ENCODE measurements at regions not wholly inside any gene's neighbourhood (a gene's known extent, or its start where the extent isn't known, plus 50 kb on each side); places are given as distances from the start of the nearest gene placed in this dataset.

DNA sequence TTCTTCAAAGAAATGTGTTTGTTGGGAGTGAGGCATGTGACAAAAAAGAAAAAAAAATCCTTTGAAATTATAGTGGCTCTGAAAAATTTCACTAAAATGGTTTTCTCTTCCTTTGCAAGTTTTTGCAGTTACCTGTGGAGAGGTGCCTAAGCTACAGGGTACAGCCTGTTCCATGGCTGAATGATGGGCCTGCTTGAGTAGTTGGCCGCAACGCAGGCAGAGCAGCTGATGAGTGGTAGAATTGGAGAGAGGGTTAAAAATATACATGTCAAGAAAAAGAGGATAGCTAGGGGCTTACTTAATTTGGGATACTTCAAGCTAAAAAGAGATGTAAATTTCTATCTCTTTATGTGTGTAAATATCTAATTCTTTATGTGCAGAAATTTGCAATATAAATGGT lies 629.1 kb upstream of the SLC10A2 start:
- Histone ChIP-seq H3K4me1 (ENCODE audit: control insufficient read depth, insufficient read depth, low read length) (no peaks in the 10 kb centered on the region), H3K27me3 (ENCODE audit: control insufficient read depth, insufficient read depth, low read length) (no peaks in the 10 kb centered on the region), H3K9ac (ENCODE audit: low read depth, low read length) (no peak overlapping the region), H3K36me3 (ENCODE audit: insufficient read depth, low read length) (no peaks in the 10 kb centered on the region), H3K4me3 (ENCODE audit: low read length) (no peak overlapping the region), H3K4me2 (ENCODE audit: low read length) (no peak overlapping the region), H3K9me3 (replicated peaks; ENCODE audit: low read length) (no peaks in the 10 kb centered on the region)

DNA sequence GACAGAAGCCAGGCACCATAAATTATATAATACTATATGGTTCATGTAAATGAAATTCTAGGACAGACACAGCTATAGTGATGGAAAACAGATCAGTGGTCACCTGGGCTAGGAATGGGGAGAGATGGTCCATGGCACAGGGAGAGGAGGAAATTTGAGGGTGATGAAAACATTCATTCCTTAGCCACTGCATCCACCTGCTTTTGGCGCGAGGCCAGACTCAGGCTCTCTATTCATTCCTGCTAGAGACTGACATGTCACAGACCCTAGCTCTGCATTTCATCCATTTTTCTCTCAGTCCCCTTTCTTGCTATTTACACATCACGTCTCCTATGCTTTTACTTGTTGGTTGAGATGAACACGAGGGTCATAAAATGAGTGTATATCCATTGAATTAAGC lies 628.3 kb upstream of the SLC10A2 start:
- no peak overlapping the region for H3K4me3 ChIP-seq (ENCODE audit: low read length)
- H3K9ac ChIP-seq (ENCODE audit: low read depth, low read length) = no peak overlapping the region
- H3K9me3 ChIP-seq (replicated peaks; ENCODE audit: low read length) = no peaks in the 10 kb centered on the region
- no peak overlapping the region for H3K4me2 ChIP-seq (ENCODE audit: low read length)
- no peaks in the 10 kb centered on the region for H3K36me3 ChIP-seq (ENCODE audit: insufficient read depth, low read length)
- no peaks in the 10 kb centered on the region for H3K27me3 ChIP-seq (ENCODE audit: control insufficient read depth, insufficient read depth, low read length)
- H3K4me1 ChIP-seq (ENCODE audit: control insufficient read depth, insufficient read depth, low read length) = no peaks in the 10 kb centered on the region

DNA sequence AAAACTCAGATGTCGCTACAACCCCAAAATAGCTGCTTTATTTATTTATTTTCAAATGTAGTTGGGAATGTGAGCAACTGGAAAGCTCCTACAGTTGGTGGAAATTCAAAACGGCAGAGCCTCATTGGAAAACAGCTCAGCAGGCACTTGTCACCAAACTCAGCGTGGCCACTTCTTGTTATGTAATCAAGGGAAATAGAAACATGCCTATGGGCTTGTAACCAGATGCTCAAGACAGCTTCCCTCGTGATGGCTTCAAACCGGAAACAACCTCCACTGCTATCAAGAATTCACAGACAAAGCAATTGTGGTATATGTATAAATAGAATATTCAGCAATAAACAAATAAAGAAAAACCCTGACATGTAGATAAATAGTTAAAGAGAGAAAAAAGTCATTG lies 627.8 kb upstream of the SLC10A2 start:
- Histone ChIP-seq H3K9ac (ENCODE audit: low read depth, low read length) (no peak overlapping the region), H3K4me2 (ENCODE audit: low read length) (no peak overlapping the region), H3K4me1 (ENCODE audit: control insufficient read depth, insufficient read depth, low read length) (no peaks in the 10 kb centered on the region), H3K9me3 (replicated peaks; ENCODE audit: low read length) (no peaks in the 10 kb centered on the region), H3K27me3 (ENCODE audit: control insufficient read depth, insufficient read depth, low read length) (no peaks in the 10 kb centered on the region), H3K4me3 (ENCODE audit: low read length) (no peak overlapping the region), H3K36me3 (ENCODE audit: insufficient read depth, low read length) (no peaks in the 10 kb centered on the region)

DNA sequence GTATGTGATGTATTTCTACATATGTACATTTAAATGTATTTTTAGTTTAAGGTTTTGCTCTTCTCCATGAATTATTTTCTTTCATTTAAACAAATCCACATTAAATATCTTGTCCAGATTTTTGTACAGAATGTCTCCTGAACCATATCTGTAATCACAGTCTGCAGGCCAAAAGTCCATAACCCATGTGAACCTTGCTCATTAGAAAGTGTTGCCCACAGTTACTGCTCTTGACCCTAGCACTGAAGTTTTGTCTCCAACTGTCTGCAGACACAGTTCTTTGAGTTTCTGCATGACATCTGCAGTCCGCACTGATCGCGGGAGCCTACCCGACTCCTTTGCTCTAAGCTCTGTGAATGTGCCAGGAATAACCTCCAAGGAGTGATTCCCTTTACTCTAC lies 626.2 kb upstream of the SLC10A2 start:
- Histone ChIP-seq H3K9me3 (replicated peaks; ENCODE audit: low read length) (peaks cover under 1% of the 10 kb centered on the region), H3K4me3 (ENCODE audit: low read length) (no peak overlapping the region), H3K27me3 (ENCODE audit: control insufficient read depth, insufficient read depth, low read length) (no peaks in the 10 kb centered on the region), H3K4me2 (ENCODE audit: low read length) (no peak overlapping the region), H3K4me1 (ENCODE audit: control insufficient read depth, insufficient read depth, low read length) (no peaks in the 10 kb centered on the region), H3K36me3 (ENCODE audit: insufficient read depth, low read length) (no peaks in the 10 kb centered on the region), H3K9ac (ENCODE audit: low read depth, low read length) (no peak overlapping the region)

DNA sequence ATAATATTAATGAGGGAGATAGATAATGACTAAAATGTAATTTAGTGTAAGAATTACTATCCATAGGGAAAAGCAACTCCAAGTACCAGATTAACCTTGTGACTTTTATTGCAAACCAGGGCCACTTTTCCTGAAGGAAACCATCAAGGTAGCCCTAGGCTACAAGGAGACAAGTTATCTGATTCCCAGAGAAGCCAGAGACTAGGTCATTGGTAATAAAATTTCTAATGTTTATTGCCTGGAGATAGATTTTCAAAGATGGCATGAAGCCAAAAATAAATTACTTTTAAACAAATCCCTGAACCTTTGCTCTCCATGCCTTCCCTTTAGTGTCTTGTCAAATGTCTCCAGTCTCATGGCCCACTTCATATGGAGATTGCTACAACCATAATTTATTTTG lies 610.1 kb upstream of the SLC10A2 start:
- Histone ChIP-seq H3K4me1 (ENCODE audit: control insufficient read depth, insufficient read depth, low read length) (no peaks in the 10 kb centered on the region), H3K4me2 (ENCODE audit: low read length) (no peak overlapping the region), H3K9ac (ENCODE audit: low read depth, low read length) (no peak overlapping the region), H3K9me3 (replicated peaks; ENCODE audit: low read length) (peaks cover 2% of the 10 kb centered on the region), H3K27me3 (ENCODE audit: control insufficient read depth, insufficient read depth, low read length) (no peaks in the 10 kb centered on the region), H3K4me3 (ENCODE audit: low read length) (no peak overlapping the region), H3K36me3 (ENCODE audit: insufficient read depth, low read length) (no peaks in the 10 kb centered on the region)

DNA sequence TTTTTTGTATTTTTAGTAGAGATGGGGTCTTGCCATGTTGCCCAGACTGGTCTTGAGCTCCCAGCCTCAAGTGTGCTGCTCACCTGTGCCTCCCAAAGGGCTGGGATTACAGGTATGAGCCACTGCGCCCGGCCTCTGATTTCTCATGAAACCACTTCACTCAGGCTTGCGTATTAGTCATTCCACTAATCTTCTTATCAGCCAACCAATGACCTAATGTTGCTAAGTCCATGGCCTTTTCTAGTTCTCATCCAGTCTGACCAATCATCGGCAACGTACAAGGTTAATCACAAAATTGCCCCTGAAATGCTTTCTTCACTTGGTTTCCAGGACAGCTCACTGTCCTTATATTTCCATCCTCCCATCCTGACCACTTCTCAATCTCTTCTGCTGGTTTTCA lies 605.3 kb upstream of the SLC10A2 start:
- no peak overlapping the region for H3K4me2 ChIP-seq (ENCODE audit: low read length)
- H3K36me3 ChIP-seq (ENCODE audit: insufficient read depth, low read length) = no peaks in the 10 kb centered on the region
- H3K9ac ChIP-seq (ENCODE audit: low read depth, low read length) = no peak overlapping the region
- H3K4me3 ChIP-seq (ENCODE audit: low read length) = no peak overlapping the region
- no peaks in the 10 kb centered on the region for H3K27me3 ChIP-seq (ENCODE audit: control insufficient read depth, insufficient read depth, low read length)
- H3K4me1 ChIP-seq (ENCODE audit: control insufficient read depth, insufficient read depth, low read length) = no peaks in the 10 kb centered on the region
- peaks cover 2% of the 10 kb centered on the region for H3K9me3 ChIP-seq (replicated peaks; ENCODE audit: low read length)

DNA sequence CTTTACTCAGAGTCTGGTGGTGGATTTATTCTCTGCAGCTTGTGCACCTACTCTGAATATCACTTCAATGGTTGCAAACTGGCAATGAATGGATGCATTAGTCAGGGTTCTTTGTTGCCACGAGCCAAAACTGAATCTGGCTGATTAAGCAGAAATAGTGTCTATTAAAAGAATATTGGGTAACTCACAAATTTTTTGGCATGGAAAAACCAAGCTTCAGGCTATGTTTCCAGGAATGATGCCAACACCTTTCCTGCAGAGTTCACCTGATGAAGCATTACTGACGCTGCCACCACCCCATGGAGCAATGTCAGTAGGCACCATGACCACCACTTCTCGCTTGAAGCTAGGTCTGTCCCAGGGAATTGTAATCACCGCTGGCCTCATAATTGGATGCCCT lies 597.8 kb upstream of the SLC10A2 start:
- H3K27me3 ChIP-seq (ENCODE audit: control insufficient read depth, insufficient read depth, low read length) = no peaks in the 10 kb centered on the region

DNA sequence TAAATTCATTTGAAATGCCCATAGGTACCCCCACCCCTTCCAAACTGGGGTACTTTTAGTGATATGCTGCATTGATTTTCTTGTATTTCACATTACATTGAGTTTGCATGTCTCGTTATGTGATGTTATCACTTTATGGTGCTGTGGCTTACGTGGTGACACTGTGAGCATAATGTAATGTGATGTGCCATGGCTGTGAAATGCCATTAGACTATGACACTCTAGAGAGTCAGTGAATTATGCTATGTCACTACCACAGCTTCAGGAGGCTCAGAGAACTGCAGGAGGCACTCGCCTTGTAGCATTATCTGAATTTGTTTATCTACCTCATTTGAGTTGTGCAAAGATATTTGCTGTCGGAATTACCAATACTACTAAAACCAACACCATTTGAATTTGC lies 590.1 kb upstream of the SLC10A2 start:
- Histone ChIP-seq H3K36me3 (ENCODE audit: insufficient read depth, low read length) (no peaks in the 10 kb centered on the region), H3K9me3 (replicated peaks; ENCODE audit: low read length) (no peaks in the 10 kb centered on the region), H3K9ac (ENCODE audit: low read depth, low read length) (no peak overlapping the region), H3K4me3 (ENCODE audit: low read length) (no peak overlapping the region), H3K4me1 (ENCODE audit: control insufficient read depth, insufficient read depth, low read length) (no peaks in the 10 kb centered on the region), H3K27me3 (ENCODE audit: control insufficient read depth, insufficient read depth, low read length) (no peaks in the 10 kb centered on the region), H3K4me2 (ENCODE audit: low read length) (no peak overlapping the region)

More for the DNA sequence above, 597.8 kb upstream of the SLC10A2 start:
- H3K4me2 ChIP-seq (ENCODE audit: low read length) = no peak overlapping the region
- H3K9ac ChIP-seq (ENCODE audit: low read depth, low read length) = no peak overlapping the region
- no peaks in the 10 kb centered on the region for H3K9me3 ChIP-seq (replicated peaks; ENCODE audit: low read length)
- no peak overlapping the region for H3K4me3 ChIP-seq (ENCODE audit: low read length)
- H3K4me1 ChIP-seq (ENCODE audit: control insufficient read depth, insufficient read depth, low read length) = no peaks in the 10 kb centered on the region
- H3K36me3 ChIP-seq (ENCODE audit: insufficient read depth, low read length) = no peaks in the 10 kb centered on the region

DNA sequence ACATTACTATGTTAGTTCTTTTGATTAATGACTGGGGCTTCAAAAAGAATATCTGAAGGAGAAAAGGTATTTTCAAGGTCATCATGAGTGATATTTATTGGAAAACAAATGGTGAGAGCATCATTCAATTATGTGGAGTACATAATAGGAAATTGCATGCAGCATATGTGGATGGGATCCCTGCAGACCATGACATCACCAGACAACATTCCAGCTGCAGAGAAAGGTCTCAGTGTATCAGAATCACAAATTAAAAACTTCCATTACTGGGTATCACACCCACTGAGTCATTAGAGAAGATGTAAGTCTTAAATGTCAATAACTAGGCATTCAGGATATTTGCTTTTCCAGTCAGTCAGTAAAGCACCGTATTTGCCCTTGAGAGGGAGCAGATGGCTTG lies 574.4 kb upstream of the SLC10A2 start:
- Histone ChIP-seq H3K36me3 (ENCODE audit: insufficient read depth, low read length) (no peaks in the 10 kb centered on the region), H3K4me3 (ENCODE audit: low read length) (no peak overlapping the region), H3K4me1 (ENCODE audit: control insufficient read depth, insufficient read depth, low read length) (no peaks in the 10 kb centered on the region), H3K9ac (ENCODE audit: low read depth, low read length) (no peak overlapping the region), H3K4me2 (ENCODE audit: low read length) (no peak overlapping the region), H3K27me3 (ENCODE audit: control insufficient read depth, insufficient read depth, low read length) (no peaks in the 10 kb centered on the region), H3K9me3 (replicated peaks; ENCODE audit: low read length) (no peaks in the 10 kb centered on the region)

DNA sequence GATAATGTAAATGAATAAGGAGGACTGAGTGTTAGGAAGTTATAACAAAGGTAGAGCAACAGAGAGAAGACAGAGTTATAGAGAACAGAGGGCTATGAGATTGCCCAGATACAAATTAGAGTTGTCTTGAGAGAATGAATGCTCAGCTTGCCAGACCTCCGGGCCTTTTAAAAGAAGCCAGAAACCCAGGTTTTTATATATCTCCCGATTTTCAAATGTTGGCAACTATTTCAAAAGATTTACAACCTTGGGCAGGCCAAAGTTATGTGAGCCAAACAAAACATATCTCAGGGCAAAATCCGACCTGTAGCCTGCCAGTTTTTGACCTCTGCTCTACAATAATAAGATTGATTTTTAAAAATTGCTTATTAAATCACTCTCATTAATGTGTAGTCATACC lies 573.1 kb upstream of the SLC10A2 start:
- Histone ChIP-seq H3K9me3 (replicated peaks; ENCODE audit: low read length) (no peaks in the 10 kb centered on the region), H3K4me3 (ENCODE audit: low read length) (no peak overlapping the region), H3K4me1 (ENCODE audit: control insufficient read depth, insufficient read depth, low read length) (no peaks in the 10 kb centered on the region), H3K27me3 (ENCODE audit: control insufficient read depth, insufficient read depth, low read length) (no peaks in the 10 kb centered on the region), H3K4me2 (ENCODE audit: low read length) (no peak overlapping the region), H3K36me3 (ENCODE audit: insufficient read depth, low read length) (no peaks in the 10 kb centered on the region), H3K9ac (ENCODE audit: low read depth, low read length) (no peak overlapping the region)

DNA sequence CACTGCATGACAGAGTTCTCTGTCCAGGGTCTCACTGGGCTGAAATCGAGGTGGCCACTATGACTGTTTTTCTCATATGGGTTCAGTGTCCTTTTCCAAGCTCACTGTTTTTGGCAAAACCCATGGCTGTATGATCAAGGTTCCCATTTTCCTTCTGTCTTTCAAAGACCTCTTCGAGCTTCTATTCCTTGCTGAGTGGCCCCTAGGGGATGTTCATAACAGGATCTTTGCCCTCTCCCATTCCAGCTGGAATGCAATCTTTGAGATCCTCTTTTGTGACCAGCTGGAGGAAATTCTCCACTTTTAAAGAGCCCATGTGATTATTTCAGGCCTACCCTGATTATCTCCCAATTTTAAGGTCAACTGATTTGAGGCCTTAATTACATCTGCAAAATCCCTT lies 572.5 kb upstream of the SLC10A2 start:
- H3K27me3 ChIP-seq (ENCODE audit: control insufficient read depth, insufficient read depth, low read length) = no peaks in the 10 kb centered on the region
- no peaks in the 10 kb centered on the region for H3K36me3 ChIP-seq (ENCODE audit: insufficient read depth, low read length)
- no peaks in the 10 kb centered on the region for H3K9me3 ChIP-seq (replicated peaks; ENCODE audit: low read length)
- no peaks in the 10 kb centered on the region for H3K4me1 ChIP-seq (ENCODE audit: control insufficient read depth, insufficient read depth, low read length)
- no peak overlapping the region for H3K4me3 ChIP-seq (ENCODE audit: low read length)
- no peak overlapping the region for H3K4me2 ChIP-seq (ENCODE audit: low read length)
- no peak overlapping the region for H3K9ac ChIP-seq (ENCODE audit: low read depth, low read length)

DNA sequence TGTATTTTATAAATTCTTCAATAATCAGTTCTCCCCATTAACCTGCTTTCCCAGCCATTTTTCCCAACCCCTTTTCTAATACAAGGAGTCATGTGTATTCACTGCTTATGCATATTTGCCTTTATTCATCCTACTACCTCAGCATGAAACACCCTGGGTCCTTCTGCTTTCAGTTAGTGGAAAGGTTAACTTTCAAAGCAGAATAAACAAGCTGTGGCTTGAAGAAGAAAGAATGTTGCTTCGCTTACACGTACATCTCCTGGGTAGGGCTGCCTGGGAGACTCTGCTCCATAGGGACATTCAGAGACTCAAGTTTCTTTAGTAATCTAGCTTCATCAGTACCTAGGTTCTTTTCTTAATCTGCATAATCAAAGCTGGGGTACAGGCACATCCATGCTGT lies 567.8 kb upstream of the SLC10A2 start:
- H3K9me3 ChIP-seq (replicated peaks; ENCODE audit: low read length) = no peaks in the 10 kb centered on the region
- H3K4me1 ChIP-seq (ENCODE audit: control insufficient read depth, insufficient read depth, low read length) = no peaks in the 10 kb centered on the region
- H3K27me3 ChIP-seq (ENCODE audit: control insufficient read depth, insufficient read depth, low read length) = no peaks in the 10 kb centered on the region
- H3K9ac ChIP-seq (ENCODE audit: low read depth, low read length) = no peak overlapping the region
- H3K4me3 ChIP-seq (ENCODE audit: low read length) = no peak overlapping the region
- no peak overlapping the region for H3K4me2 ChIP-seq (ENCODE audit: low read length)
- H3K36me3 ChIP-seq (ENCODE audit: insufficient read depth, low read length) = no peaks in the 10 kb centered on the region

DNA sequence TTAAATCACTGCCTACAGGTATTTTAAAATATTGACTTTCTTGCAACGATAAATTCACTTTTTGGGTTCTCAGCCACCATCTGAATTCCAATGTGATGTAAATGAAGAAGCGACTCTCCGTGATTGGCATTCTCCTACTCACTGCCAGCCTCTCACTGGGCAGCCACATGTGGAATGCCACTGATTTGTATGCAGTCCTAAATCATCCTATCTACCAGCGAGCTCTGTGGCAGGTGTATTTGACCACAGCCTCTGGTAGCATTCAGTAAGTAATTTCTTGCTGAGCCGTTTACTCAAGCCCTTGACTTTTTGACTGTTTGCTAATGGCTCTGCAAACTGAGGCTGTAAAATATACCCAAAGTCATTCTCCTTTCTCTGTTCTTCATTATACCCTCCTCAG lies 559.0 kb upstream of the SLC10A2 start:
- H3K9ac ChIP-seq (ENCODE audit: low read depth, low read length) = no peak overlapping the region
- H3K4me2 ChIP-seq (ENCODE audit: low read length) = no peak overlapping the region
- H3K4me1 ChIP-seq (ENCODE audit: control insufficient read depth, insufficient read depth, low read length) = no peaks in the 10 kb centered on the region
- no peak overlapping the region for H3K4me3 ChIP-seq (ENCODE audit: low read length)
- no peaks in the 10 kb centered on the region for H3K9me3 ChIP-seq (replicated peaks; ENCODE audit: low read length)
- no peaks in the 10 kb centered on the region for H3K36me3 ChIP-seq (ENCODE audit: insufficient read depth, low read length)
- no peaks in the 10 kb centered on the region for H3K27me3 ChIP-seq (ENCODE audit: control insufficient read depth, insufficient read depth, low read length)

Measured in skeletal muscle satellite cell (primary cell).